ENCODE measurements at regions not wholly inside any gene's neighbourhood (a gene's known extent, or its start where the extent isn't known, plus 50 kb on each side); places are given as distances from the start of the nearest gene placed in this dataset.

DNA sequence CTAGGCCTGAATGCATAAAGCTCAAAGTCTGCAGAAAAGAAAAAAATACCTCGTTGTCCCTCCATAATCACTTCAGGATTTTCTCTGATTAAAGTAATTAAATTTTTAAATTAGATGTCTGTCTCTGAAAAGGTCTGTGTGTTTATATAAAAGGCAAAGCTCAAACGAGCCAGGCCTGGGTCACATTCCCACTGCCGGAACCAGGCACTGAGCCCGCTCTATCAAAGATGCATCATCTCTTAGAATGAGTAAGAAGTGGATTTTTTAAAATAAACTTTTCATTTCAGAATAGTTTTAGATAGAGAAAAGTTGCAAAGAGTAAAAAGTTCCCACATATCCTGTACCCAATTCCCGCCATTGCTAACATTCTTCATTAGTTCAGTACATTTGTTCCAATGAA is 202.1 kb upstream of the KYNU start:
- WGBS, 3 donors = 78 to 84% (median 80%) methylated on average over 5 of the region's 5 CpGs
- no peaks in the 10 kb centered on the region for H3K27me3 ChIP-seq (ENCODE audit: insufficient read depth in 3 of 3, low read length in 2 of 3)
- H3K27ac ChIP-seq = no peak overlapping the region
- H3K9me3 ChIP-seq = no peaks in the 10 kb centered on the region
- H3K4me1 ChIP-seq = no peaks in the 10 kb centered on the region
- no peak overlapping the region for H3K4me3 ChIP-seq
- DNase-seq (no peak), ATAC-seq (no peak)
- TF ChIP-seq, protein P1, sequence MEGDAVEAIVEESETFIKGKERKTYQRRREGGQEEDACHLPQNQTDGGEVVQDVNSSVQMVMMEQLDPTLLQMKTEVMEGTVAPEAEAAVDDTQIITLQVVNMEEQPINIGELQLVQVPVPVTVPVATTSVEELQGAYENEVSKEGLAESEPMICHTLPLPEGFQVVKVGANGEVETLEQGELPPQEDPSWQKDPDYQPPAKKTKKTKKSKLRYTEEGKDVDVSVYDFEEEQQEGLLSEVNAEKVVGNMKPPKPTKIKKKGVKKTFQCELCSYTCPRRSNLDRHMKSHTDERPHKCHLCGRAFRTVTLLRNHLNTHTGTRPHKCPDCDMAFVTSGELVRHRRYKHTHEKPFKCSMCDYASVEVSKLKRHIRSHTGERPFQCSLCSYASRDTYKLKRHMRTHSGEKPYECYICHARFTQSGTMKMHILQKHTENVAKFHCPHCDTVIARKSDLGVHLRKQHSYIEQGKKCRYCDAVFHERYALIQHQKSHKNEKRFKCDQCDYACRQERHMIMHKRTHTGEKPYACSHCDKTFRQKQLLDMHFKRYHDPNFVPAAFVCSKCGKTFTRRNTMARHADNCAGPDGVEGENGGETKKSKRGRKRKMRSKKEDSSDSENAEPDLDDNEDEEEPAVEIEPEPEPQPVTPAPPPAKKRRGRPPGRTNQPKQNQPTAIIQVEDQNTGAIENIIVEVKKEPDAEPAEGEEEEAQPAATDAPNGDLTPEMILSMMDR (IDR thresholded peaks at IDR 0.05) = no peak
- intact Hi-C loops (cut with DNase I) = no loop called here
- H3K36me3 ChIP-seq (ENCODE audit: insufficient read depth in 1 of 2, low read depth in 1 of 2) = no peaks in the 10 kb centered on the region

DNA sequence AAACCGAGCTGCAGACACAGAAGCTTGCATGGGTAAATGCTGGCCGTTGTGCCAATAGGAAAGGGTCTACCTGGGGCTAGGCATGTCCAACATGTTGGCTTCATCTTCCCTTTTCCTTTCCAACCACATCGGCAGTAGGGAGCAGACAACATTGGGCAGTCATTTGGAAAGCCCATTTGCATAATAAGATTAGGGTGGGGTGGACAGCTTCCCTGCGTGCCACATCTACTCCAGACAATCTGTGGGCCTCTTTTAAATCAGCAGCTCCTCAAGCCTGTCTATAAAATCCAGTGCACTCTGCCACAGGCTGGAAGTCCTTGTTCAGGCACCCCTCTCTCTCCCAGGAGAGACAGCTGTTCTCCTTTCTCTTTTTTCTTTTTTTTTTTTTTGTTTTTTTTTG is 203.6 kb upstream of the KYNU start:
- H3K36me3 ChIP-seq (ENCODE audit: insufficient read depth in 1 of 2, low read depth in 1 of 2) = no peaks in the 10 kb centered on the region
- DNase-seq (no peak), ATAC-seq (no peak)
- H3K27ac ChIP-seq = no peak overlapping the region
- 68 to 78% (median 77%) methylated on average over 4 of the region's 4 CpGs for WGBS, 3 donors
- no peaks in the 10 kb centered on the region for H3K4me1 ChIP-seq
- H3K27me3 ChIP-seq (ENCODE audit: insufficient read depth in 3 of 3, low read length in 2 of 3) = no peaks in the 10 kb centered on the region
- no peaks in the 10 kb centered on the region for H3K9me3 ChIP-seq
- TF ChIP-seq, protein P1 (IDR thresholded peaks at IDR 0.05) = no peak
- intact Hi-C loops (cut with DNase I) = no loop called here
- H3K4me3 ChIP-seq = no peak overlapping the region

DNA sequence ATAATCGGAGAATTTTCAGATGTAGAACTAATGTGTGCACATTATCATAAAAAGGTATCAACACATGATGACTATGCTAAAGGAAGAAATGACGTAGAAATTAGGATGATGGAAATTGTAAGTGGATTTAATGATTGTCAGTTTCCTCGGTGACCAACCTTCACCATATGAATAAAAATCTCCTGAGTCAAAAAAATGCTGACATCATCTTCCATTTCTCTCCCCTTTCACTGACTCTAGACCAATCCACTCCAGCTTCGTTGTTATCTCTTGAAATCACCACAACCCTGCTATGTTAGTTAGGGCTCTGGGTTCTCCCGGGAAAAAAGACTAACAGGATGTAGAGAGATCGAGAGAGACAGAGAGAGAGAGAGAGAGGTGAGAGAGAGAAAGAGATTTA is 204.8 kb upstream of the KYNU start:
- WGBS, 3 donors = 84 to 89% (median 89%) methylated on average over 6 of the region's 6 CpGs
- intact Hi-C loops (cut with DNase I) = no loop called here
- Histone ChIP-seq H3K27me3 (ENCODE audit: insufficient read depth in 3 of 3, low read length in 2 of 3) (no peaks in the 10 kb centered on the region), H3K4me3 (no peak overlapping the region), H3K27ac (no peak overlapping the region), H3K4me1 (no peaks in the 10 kb centered on the region), H3K9me3 (no peaks in the 10 kb centered on the region), H3K36me3 (ENCODE audit: insufficient read depth in 1 of 2, low read depth in 1 of 2) (no peaks in the 10 kb centered on the region)
- DNase-seq = no peak
- TF ChIP-seq, protein P1 (IDR thresholded peaks at IDR 0.05) = no peak
- no peak for ATAC-seq

DNA sequence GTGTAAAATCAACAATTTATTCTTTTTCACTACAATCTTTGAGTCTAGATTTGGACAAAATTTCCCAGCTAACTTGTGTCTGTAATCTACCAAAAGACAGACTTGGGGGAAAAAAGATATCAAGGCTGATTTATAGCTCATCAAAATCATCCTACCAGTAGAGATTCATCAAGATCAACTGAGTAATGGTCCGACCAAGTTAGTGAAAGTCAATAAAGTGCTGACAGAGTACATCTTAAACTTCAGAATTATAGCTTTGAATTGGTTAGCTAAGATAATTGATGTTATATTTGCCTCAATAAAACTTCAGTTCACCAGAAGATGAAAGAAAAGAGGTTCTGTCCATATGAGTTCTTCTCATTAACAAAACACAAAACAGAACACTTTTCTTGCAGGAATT is 207.1 kb upstream of the KYNU start:
- no peaks in the 10 kb centered on the region for H3K36me3 ChIP-seq (ENCODE audit: insufficient read depth in 1 of 2, low read depth in 1 of 2)
- DNase-seq (no peak), ATAC-seq (no peak)
- H3K27me3 ChIP-seq (ENCODE audit: insufficient read depth in 3 of 3, low read length in 2 of 3) = no peaks in the 10 kb centered on the region
- WGBS, 3 donors = 38 to 43% (median 39%) methylated on average over 1 of the region's 1 CpG
- no peak overlapping the region for H3K4me3 ChIP-seq
- no peaks in the 10 kb centered on the region for H3K9me3 ChIP-seq
- intact Hi-C loops (cut with DNase I) = no loop called here
- H3K4me1 ChIP-seq = no peaks in the 10 kb centered on the region
- H3K27ac ChIP-seq = no peak overlapping the region
- TF ChIP-seq, protein P1 (IDR thresholded peaks at IDR 0.05) = no peak

DNA sequence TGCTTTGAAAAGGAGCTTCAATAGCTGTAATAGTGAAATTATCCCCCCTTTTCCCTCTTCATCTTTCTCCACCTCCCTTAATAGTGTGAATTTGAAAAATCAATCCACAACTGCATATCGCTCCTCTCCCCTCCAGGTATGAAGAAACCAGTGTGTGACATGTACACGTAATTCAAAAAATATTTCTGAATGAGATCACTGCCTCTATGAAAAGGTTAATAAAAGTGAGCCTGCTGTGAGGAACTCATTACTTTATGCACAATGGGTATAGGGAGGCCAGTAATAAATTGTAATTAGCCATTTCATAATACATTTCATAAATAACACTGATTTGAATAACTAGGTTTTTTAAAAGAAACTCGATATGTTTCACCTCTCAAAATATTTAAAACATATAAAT is 209.0 kb upstream of the KYNU start:
- DNase-seq (no peak), ATAC-seq (no peak)
- Histone ChIP-seq H3K4me3 (no peak overlapping the region), H3K4me1 (no peaks in the 10 kb centered on the region), H3K27ac (no peak overlapping the region), H3K27me3 (ENCODE audit: insufficient read depth in 3 of 3, low read length in 2 of 3) (no peaks in the 10 kb centered on the region), H3K9me3 (no peaks in the 10 kb centered on the region), H3K36me3 (ENCODE audit: insufficient read depth in 1 of 2, low read depth in 1 of 2) (no peaks in the 10 kb centered on the region)
- WGBS, 3 donors = 63 to 76% (median 64%) methylated on average over 3 of the region's 3 CpGs
- intact Hi-C loops (cut with DNase I) = no loop called here
- TF ChIP-seq, protein P1 (IDR thresholded peaks at IDR 0.05) = no peak
